ENCODE measurements at regions not wholly inside any gene's neighbourhood (a gene's known extent, or its start where the extent isn't known, plus 50 kb on each side); places are given as distances from the start of the nearest gene placed in this dataset.

- H3K9me3 ChIP-seq (ENCODE audit: low read length): peaks cover 88% of the 10 kb centered on the region
- H2AFZ ChIP-seq (ENCODE audit: low read length): no peak overlapping the region
- WGBS (ENCODE audit: low lambda C conversion rate): 0% methylated on average over 4 of the region's 6 CpGs
- H3K4me3 ChIP-seq (replicated peaks in 1 of 3; ENCODE audit: insufficient read depth in 1 of 3, low read depth in 2 of 3, low read length in 3 of 3): no peak overlapping the region
- H3K27me3 ChIP-seq (ENCODE audit: control insufficient read depth in 1 of 2, insufficient read depth in 2 of 2, low read length in 2 of 2): no peaks in the 10 kb centered on the region
- no TSS peak for BruUV-seq (replicated peaks)
- no peaks in the 10 kb centered on the region for H4K20me1 ChIP-seq (ENCODE audit: insufficient read depth, low read length)
- H3K79me2 ChIP-seq (ENCODE audit: insufficient read depth, low read length): no peaks in the 10 kb centered on the region
- no peaks in the 10 kb centered on the region for H3K36me3 ChIP-seq (replicated peaks in 1 of 2; ENCODE audit: control insufficient read depth in 1 of 2, insufficient read depth in 2 of 2, low read length in 2 of 2)
- DNase-seq (ENCODE audit: low spot score) (no peak), ATAC-seq (no peak), FAIRE-seq (no peak)
- TF ChIP-seq CREM (IDR thresholded peaks at IDR 0.05) (no peak), CREM (CRISPR knock-in tag; IDR thresholded peaks at IDR 0.05) (no peak), ZNF12 (CRISPR knock-in tag; IDR thresholded peaks at IDR 0.05) (no peak)
- no peaks in the 10 kb centered on the region for H3K4me1 ChIP-seq (ENCODE audit: insufficient read depth, low read length)
- no peak overlapping the region for H3K4me2 ChIP-seq (ENCODE audit: low read depth, low read length)
- no peak overlapping the region for H3K27ac ChIP-seq (ENCODE audit: extremely low read length, insufficient read depth, low read length)
- no peak overlapping the region for H3K9ac ChIP-seq (ENCODE audit: insufficient read depth, low read depth, low read length)
- ChIA-PET POLR2A (no interaction called here), CTCF (ENCODE audit: low intra/inter-chr PET ratio, low total read pairs) (no interaction called here)
- in situ Hi-C loops (cut with HindIII; ENCODE audit: extremely low pct_ligation_motif_present, low pct_unique_long_range_greater_than_20kb) (no loop called here), intact Hi-C loops (cut with micrococcal nuclease; ENCODE audit: unreplicated experiment) (no loop called here)
These were observed 344.7 kb upstream of the TSHZ3 start for GRCh38 chr19:31693933-31694269.

- Histone ChIP-seq H2AFZ (ENCODE audit: low read length) (no peak overlapping the region), H3K4me3 (replicated peaks in 1 of 3; ENCODE audit: insufficient read depth in 1 of 3, low read depth in 2 of 3, low read length in 3 of 3) (no peak overlapping the region), H3K9me3 (ENCODE audit: low read length) (peaks cover 88% of the 10 kb centered on the region), H3K4me2 (ENCODE audit: low read depth, low read length) (no peak overlapping the region), H3K27me3 (ENCODE audit: control insufficient read depth in 1 of 2, insufficient read depth in 2 of 2, low read length in 2 of 2) (no peaks in the 10 kb centered on the region), H3K79me2 (ENCODE audit: insufficient read depth, low read length) (no peaks in the 10 kb centered on the region), H3K4me1 (ENCODE audit: insufficient read depth, low read length) (no peaks in the 10 kb centered on the region), H3K27ac (ENCODE audit: extremely low read length, insufficient read depth, low read length) (no peak overlapping the region), H3K36me3 (replicated peaks in 1 of 2; ENCODE audit: control insufficient read depth in 1 of 2, insufficient read depth in 2 of 2, low read length in 2 of 2) (no peaks in the 10 kb centered on the region), H4K20me1 (ENCODE audit: insufficient read depth, low read length) (no peaks in the 10 kb centered on the region), H3K9ac (ENCODE audit: insufficient read depth, low read depth, low read length) (no peak overlapping the region)
- intact Hi-C loops (cut with micrococcal nuclease; ENCODE audit: unreplicated experiment): no loop called here
- ChIA-PET POLR2A (no interaction called here), CTCF (ENCODE audit: low intra/inter-chr PET ratio, low total read pairs) (no interaction called here)
- DNase-seq (ENCODE audit: low spot score) (no peak), FAIRE-seq (no peak), ATAC-seq (no peak)
- in situ Hi-C loops (cut with HindIII; ENCODE audit: extremely low pct_ligation_motif_present, low pct_unique_long_range_greater_than_20kb): no loop called here
- no TSS peak for BruUV-seq (replicated peaks)
- WGBS (ENCODE audit: low lambda C conversion rate): 6% methylated on average over 3 of the region's 3 CpGs
- TF ChIP-seq PAXIP1 (CRISPR knock-in tag; conservative IDR thresholded peaks at IDR 0.05): no peak
- TF ChIP-seq ZNF225 (CRISPR knock-in tag; IDR thresholded peaks at IDR 0.05): no peak
- no peak for TF ChIP-seq ZNF850 (CRISPR knock-in tag; conservative IDR thresholded peaks at IDR 0.05)
- TF ChIP-seq ZBTB7B (CRISPR knock-in tag; IDR thresholded peaks at IDR 0.05): no peak
- no peak for TF ChIP-seq ZNF142 (CRISPR knock-in tag; IDR thresholded peaks at IDR 0.05)
- no peak for TF ChIP-seq ZNF253 (CRISPR knock-in tag; IDR thresholded peaks at IDR 0.05; ENCODE audit: borderline replicate concordance)
- TF ChIP-seq ATF5 (CRISPR knock-in tag; IDR thresholded peaks at IDR 0.05; ENCODE audit: low read depth): no peak
- no peak for TF ChIP-seq WIZ (CRISPR knock-in tag; IDR thresholded peaks at IDR 0.05)
These were observed 345.5 kb upstream of the TSHZ3 start for GRCh38 chr19:31694761-31695160.

Measured in HepG2 (cell line).